ENCODE measurements at regions not wholly inside any gene's neighbourhood (a gene's known extent, or its start where the extent isn't known, plus 50 kb on each side); places are given as distances from the start of the nearest gene placed in this dataset.

GRCh38 chr1:239587066-239587465 is 200.7 kb downstream of the CHRM3 start:
- no peaks in the 10 kb centered on the region for H4K20me1 ChIP-seq (ENCODE audit: low read depth, low read length)
- TF ChIP-seq EZH2phosphoT487 (conservative IDR thresholded peaks at IDR 0.05; ENCODE audit: low read length), result no peak
- no peak for TF ChIP-seq CTCF (IDR thresholded peaks at IDR 0.05; ENCODE audit: insufficient read depth, low read length, poor library complexity, severe bottlenecking)
- H3K9me3 ChIP-seq (ENCODE audit: insufficient read depth, low read length), result no peaks in the 10 kb centered on the region
- H3K79me2 ChIP-seq (ENCODE audit: insufficient read depth, low read length), result no peaks in the 10 kb centered on the region
- H3K4me2 ChIP-seq (ENCODE audit: low read depth, low read length, poor library complexity, severe bottlenecking), result no peak overlapping the region
- H2AFZ ChIP-seq (ENCODE audit: low read depth, low read length, severe bottlenecking), result no peak overlapping the region
- no peak overlapping the region for H3K9ac ChIP-seq (ENCODE audit: low read length)
- H3K36me3 ChIP-seq (ENCODE audit: low read length), result no peaks in the 10 kb centered on the region
- no peak overlapping the region for H3K27ac ChIP-seq (ENCODE audit: low read depth, low read length)
- no peaks in the 10 kb centered on the region for H3F3A ChIP-seq (ENCODE audit: insufficient read depth)
- H3K27me3 ChIP-seq (ENCODE audit: low read length), result no peaks in the 10 kb centered on the region
- no peak overlapping the region for H3K4me3 ChIP-seq (ENCODE audit: insufficient read depth, low read length, poor library complexity, severe bottlenecking)
- H3K9me2 ChIP-seq (replicated peaks; ENCODE audit: insufficient read depth, low read length), result no peaks in the 10 kb centered on the region

- Histone ChIP-seq H3K4me2 (ENCODE audit: low read depth, low read length, poor library complexity, severe bottlenecking) (no peak overlapping the region), H3K9me2 (replicated peaks; ENCODE audit: insufficient read depth, low read length) (no peaks in the 10 kb centered on the region), H3F3A (ENCODE audit: insufficient read depth) (no peaks in the 10 kb centered on the region), H2AFZ (ENCODE audit: low read depth, low read length, severe bottlenecking) (no peak overlapping the region), H3K27me3 (ENCODE audit: low read length) (no peaks in the 10 kb centered on the region), H3K36me3 (ENCODE audit: low read length) (no peaks in the 10 kb centered on the region), H4K20me1 (ENCODE audit: low read depth, low read length) (no peaks in the 10 kb centered on the region), H3K4me3 (ENCODE audit: insufficient read depth, low read length, poor library complexity, severe bottlenecking) (no peak overlapping the region), H3K27ac (ENCODE audit: low read depth, low read length) (no peak overlapping the region), H3K9ac (ENCODE audit: low read length) (no peak overlapping the region), H3K9me3 (ENCODE audit: insufficient read depth, low read length) (no peaks in the 10 kb centered on the region), H3K79me2 (ENCODE audit: insufficient read depth, low read length) (no peaks in the 10 kb centered on the region)
- TF ChIP-seq CTCF (IDR thresholded peaks at IDR 0.05; ENCODE audit: insufficient read depth, low read length, poor library complexity, severe bottlenecking) (no peak), EZH2phosphoT487 (conservative IDR thresholded peaks at IDR 0.05; ENCODE audit: low read length) (no peak)
Measured at GRCh38 chr1:239587574-239588369, 201.4 kb downstream of the CHRM3 start.

GRCh38 chr1:239590556-239590955 is 204.2 kb downstream of the CHRM3 start:
- Histone ChIP-seq H3K79me2 (ENCODE audit: insufficient read depth, low read length) (no peaks in the 10 kb centered on the region), H3K4me2 (ENCODE audit: low read depth, low read length, poor library complexity, severe bottlenecking) (no peak overlapping the region), H3K27ac (ENCODE audit: low read depth, low read length) (no peak overlapping the region), H3K27me3 (ENCODE audit: low read length) (no peaks in the 10 kb centered on the region), H3K36me3 (ENCODE audit: low read length) (no peaks in the 10 kb centered on the region), H2AFZ (ENCODE audit: low read depth, low read length, severe bottlenecking) (no peak overlapping the region), H3K9me3 (ENCODE audit: insufficient read depth, low read length) (no peaks in the 10 kb centered on the region), H3F3A (ENCODE audit: insufficient read depth) (no peaks in the 10 kb centered on the region), H4K20me1 (ENCODE audit: low read depth, low read length) (no peaks in the 10 kb centered on the region), H3K4me3 (ENCODE audit: insufficient read depth, low read length, poor library complexity, severe bottlenecking) (no peak overlapping the region), H3K9me2 (replicated peaks; ENCODE audit: insufficient read depth, low read length) (no peaks in the 10 kb centered on the region), H3K9ac (ENCODE audit: low read length) (no peak overlapping the region)
- no peak for TF ChIP-seq EZH2phosphoT487 (conservative IDR thresholded peaks at IDR 0.05; ENCODE audit: low read length)

GRCh38 chr1:239593527-239593926 is 207.2 kb downstream of the CHRM3 start:
- Histone ChIP-seq H2AFZ (ENCODE audit: low read depth, low read length, severe bottlenecking) (no peak overlapping the region), H3K9me2 (replicated peaks; ENCODE audit: insufficient read depth, low read length) (no peaks in the 10 kb centered on the region), H3F3A (ENCODE audit: insufficient read depth) (no peaks in the 10 kb centered on the region), H3K79me2 (ENCODE audit: insufficient read depth, low read length) (no peaks in the 10 kb centered on the region), H3K9me3 (ENCODE audit: insufficient read depth, low read length) (no peaks in the 10 kb centered on the region), H3K4me2 (ENCODE audit: low read depth, low read length, poor library complexity, severe bottlenecking) (no peak overlapping the region), H4K20me1 (ENCODE audit: low read depth, low read length) (no peaks in the 10 kb centered on the region), H3K9ac (ENCODE audit: low read length) (no peak overlapping the region), H3K27me3 (ENCODE audit: low read length) (no peaks in the 10 kb centered on the region), H3K36me3 (ENCODE audit: low read length) (no peaks in the 10 kb centered on the region), H3K27ac (ENCODE audit: low read depth, low read length) (no peak overlapping the region), H3K4me3 (ENCODE audit: insufficient read depth, low read length, poor library complexity, severe bottlenecking) (no peak overlapping the region)
- TF ChIP-seq EZH2phosphoT487 (conservative IDR thresholded peaks at IDR 0.05; ENCODE audit: low read length) (no peak), CTCF (IDR thresholded peaks at IDR 0.05; ENCODE audit: insufficient read depth, low read length, poor library complexity, severe bottlenecking) (no peak)
